ENCODE measurements at regions not wholly inside any gene's neighbourhood (a gene's known extent, or its start where the extent isn't known, plus 50 kb on each side); places are given as distances from the start of the nearest gene placed in this dataset.

DNA sequence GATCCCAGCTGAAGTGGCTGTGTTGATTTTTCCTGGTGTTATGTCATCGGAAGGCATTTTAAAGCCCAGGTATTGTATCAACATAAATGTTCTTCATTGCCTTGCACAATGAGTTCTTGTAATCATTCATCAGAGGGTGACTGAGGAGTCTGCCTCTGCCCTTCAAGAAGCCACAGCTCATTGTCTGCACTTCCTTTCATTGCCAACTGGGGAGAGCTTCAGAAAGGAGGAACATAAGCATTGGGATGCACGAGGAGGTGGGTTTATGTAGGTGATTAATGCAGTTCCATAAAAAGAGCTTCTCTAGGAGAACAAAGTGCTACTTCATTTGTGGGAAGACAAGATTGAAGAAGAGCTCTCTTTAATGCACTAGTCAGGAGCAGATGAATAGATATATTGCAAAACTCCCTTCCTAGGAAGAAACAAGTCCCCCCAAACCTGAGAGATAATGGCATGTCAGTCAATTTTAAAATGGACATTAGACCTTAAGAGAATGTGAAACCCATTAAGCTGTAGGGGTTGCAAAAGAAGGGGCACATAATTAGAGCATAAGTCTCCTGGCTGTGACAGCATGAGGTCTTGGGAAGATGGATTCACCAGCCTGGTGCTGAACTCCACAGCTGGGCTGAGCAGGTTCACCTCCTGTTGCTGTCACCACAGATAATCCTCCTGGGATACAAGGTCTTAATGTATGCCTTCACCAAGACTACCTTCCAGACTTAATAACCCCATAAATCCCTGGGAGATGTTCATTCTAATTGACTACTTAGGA, 124.6 kb downstream of the BACH1 start:
- dilution Hi-C loops (cut with HindIII; ENCODE audit: low sequenced_read_pairs, unreplicated experiment) = no loop called here

More for the DNA sequence above, 124.6 kb downstream of the BACH1 start:
- no TSS peak for BruUV-seq (replicated peaks)
- ATAC-seq (ENCODE audit: low read depth) (no peak), DNase-seq (no peak)
- CTCF ChIA-PET = no interaction called here
- Histone ChIP-seq H3K56ac (ENCODE audit: extremely low read depth, insufficient read depth, low read length) (no peak overlapping the region), H4K8ac (ENCODE audit: low read depth in 2 of 2, low read length in 2 of 2) (no peak overlapping the region), H3K23ac (ENCODE audit: low read depth, low read length) (no peak overlapping the region), H2BK20ac (ENCODE audit: low read depth, low read length) (no peak overlapping the region), H2BK5ac (ENCODE audit: low read depth, low read length, poor library complexity, severe bottlenecking) (no peak overlapping the region), H3K14ac (replicated peaks; ENCODE audit: low read depth, low read length) (no peak overlapping the region), H3K79me1 (ENCODE audit: low read depth in 1 of 2, low read length in 2 of 2) (no peaks in the 10 kb centered on the region), H2AFZ (replicated peaks; ENCODE audit: low read length, poor library complexity) (no peak overlapping the region), H2BK120ac (ENCODE audit: low read depth, low read length) (no peak overlapping the region), H2BK15ac (ENCODE audit: low read depth, low read length) (no peak overlapping the region), H3K4me1 (ENCODE audit: control insufficient read depth, insufficient read depth, low read length) (no peaks in the 10 kb centered on the region), H3K27ac (ENCODE audit: insufficient read depth, low read length) (no peak overlapping the region), H4K5ac (ENCODE audit: low read depth, low read length) (no peak overlapping the region), H3K9ac (ENCODE audit: low read depth, low read length) (no peak overlapping the region), H4K20me1 (ENCODE audit: insufficient read depth, low read length) (no peaks in the 10 kb centered on the region), H4K91ac (ENCODE audit: insufficient read depth, low read depth, low read length) (no peak overlapping the region), H2AK9ac (replicated peaks; ENCODE audit: low read depth, low read length, poor library complexity) (no peak overlapping the region), H3K36me3 (ENCODE audit: control insufficient read depth, insufficient read depth, low read length) (no peaks in the 10 kb centered on the region), H3K4me3 (ENCODE audit: insufficient read depth, low read depth, low read length) (no peak overlapping the region), H3K9me1 (ENCODE audit: insufficient read depth, low read length) (no peaks in the 10 kb centered on the region), H3K18ac (ENCODE audit: low read depth, low read length) (no peak overlapping the region), H2AK5ac (ENCODE audit: low read depth, low read length) (no peak overlapping the region), H3K27me3 (ENCODE audit: control insufficient read depth, insufficient read depth, low read length) (no peaks in the 10 kb centered on the region), H3K4ac (ENCODE audit: low read depth, low read length) (no peak overlapping the region), H3K4me2 (ENCODE audit: low read depth, low read length) (no peak overlapping the region), H3K9me3 (ENCODE audit: control insufficient read depth, insufficient read depth, low read length) (no peaks in the 10 kb centered on the region)
- no CpG with 5 or more reads among the region's 2 CpGs for WGBS, 2 experiments (ENCODE audit: extremely low coverage in 2 of 2, insufficient read length in 1 of 2)
- POLR2A ChIA-PET (ENCODE audit: unreplicated experiment) = no interaction called here
- in situ Hi-C loops (cut with MboI; ENCODE audit: low sequenced_read_pairs) = no loop called here
- TF ChIP-seq MXI1 (IDR thresholded peaks at IDR 0.05; ENCODE audit: borderline replicate concordance, low read depth, low read length) = no peak
- TF ChIP-seq POLR2A (IDR thresholded peaks at IDR 0.05; ENCODE audit: low read depth, low read length) = no peak
- TF ChIP-seq, protein P1, sequence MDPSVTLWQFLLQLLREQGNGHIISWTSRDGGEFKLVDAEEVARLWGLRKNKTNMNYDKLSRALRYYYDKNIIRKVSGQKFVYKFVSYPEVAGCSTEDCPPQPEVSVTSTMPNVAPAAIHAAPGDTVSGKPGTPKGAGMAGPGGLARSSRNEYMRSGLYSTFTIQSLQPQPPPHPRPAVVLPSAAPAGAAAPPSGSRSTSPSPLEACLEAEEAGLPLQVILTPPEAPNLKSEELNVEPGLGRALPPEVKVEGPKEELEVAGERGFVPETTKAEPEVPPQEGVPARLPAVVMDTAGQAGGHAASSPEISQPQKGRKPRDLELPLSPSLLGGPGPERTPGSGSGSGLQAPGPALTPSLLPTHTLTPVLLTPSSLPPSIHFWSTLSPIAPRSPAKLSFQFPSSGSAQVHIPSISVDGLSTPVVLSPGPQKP (IDR thresholded peaks at IDR 0.05; ENCODE audit: borderline replicate concordance, low read depth, low read length) = no peak
- TF ChIP-seq SMC3 (IDR thresholded peaks at IDR 0.05; ENCODE audit: low read depth, low read length) = no peak
- no peak for TF ChIP-seq MAFK (IDR thresholded peaks at IDR 0.05; ENCODE audit: low read depth, low read length)
- TF ChIP-seq MAZ (IDR thresholded peaks at IDR 0.05; ENCODE audit: borderline replicate concordance, low read depth, low read length) = no peak
- TF ChIP-seq FOS (IDR thresholded peaks at IDR 0.05; ENCODE audit: low read depth, low read length) = no peak
- no peak for TF ChIP-seq CEBPB (IDR thresholded peaks at IDR 0.05; ENCODE audit: low read depth, low read length)
- no peak for TF ChIP-seq RCOR1 (IDR thresholded peaks at IDR 0.05; ENCODE audit: insufficient replicate concordance, low read length)
- TF ChIP-seq, protein P2, sequence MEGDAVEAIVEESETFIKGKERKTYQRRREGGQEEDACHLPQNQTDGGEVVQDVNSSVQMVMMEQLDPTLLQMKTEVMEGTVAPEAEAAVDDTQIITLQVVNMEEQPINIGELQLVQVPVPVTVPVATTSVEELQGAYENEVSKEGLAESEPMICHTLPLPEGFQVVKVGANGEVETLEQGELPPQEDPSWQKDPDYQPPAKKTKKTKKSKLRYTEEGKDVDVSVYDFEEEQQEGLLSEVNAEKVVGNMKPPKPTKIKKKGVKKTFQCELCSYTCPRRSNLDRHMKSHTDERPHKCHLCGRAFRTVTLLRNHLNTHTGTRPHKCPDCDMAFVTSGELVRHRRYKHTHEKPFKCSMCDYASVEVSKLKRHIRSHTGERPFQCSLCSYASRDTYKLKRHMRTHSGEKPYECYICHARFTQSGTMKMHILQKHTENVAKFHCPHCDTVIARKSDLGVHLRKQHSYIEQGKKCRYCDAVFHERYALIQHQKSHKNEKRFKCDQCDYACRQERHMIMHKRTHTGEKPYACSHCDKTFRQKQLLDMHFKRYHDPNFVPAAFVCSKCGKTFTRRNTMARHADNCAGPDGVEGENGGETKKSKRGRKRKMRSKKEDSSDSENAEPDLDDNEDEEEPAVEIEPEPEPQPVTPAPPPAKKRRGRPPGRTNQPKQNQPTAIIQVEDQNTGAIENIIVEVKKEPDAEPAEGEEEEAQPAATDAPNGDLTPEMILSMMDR (conservative IDR thresholded peaks at IDR 0.05; ENCODE audit: low read depth, low read length) = no peak
- TF ChIP-seq BHLHE40 (IDR thresholded peaks at IDR 0.05; ENCODE audit: low read depth, low read length) = no peak
- TF ChIP-seq RFX5 (IDR thresholded peaks at IDR 0.05; ENCODE audit: low read depth, low read length) = no peak
- no peak for TF ChIP-seq NFE2L2 (IDR thresholded peaks at IDR 0.05; ENCODE audit: low read depth, low read length)
- TF ChIP-seq RAD21 (IDR thresholded peaks at IDR 0.05; ENCODE audit: low read length) = no peak
- no peak for TF ChIP-seq CHD1 (IDR thresholded peaks at IDR 0.05; ENCODE audit: low read depth, low read length)
- TF ChIP-seq, protein P3, sequence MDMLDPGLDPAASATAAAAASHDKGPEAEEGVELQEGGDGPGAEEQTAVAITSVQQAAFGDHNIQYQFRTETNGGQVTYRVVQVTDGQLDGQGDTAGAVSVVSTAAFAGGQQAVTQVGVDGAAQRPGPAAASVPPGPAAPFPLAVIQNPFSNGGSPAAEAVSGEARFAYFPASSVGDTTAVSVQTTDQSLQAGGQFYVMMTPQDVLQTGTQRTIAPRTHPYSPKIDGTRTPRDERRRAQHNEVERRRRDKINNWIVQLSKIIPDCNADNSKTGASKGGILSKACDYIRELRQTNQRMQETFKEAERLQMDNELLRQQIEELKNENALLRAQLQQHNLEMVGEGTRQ (IDR thresholded peaks at IDR 0.05; ENCODE audit: low read depth, low read length) = no peak
- intact Hi-C loops (cut with micrococcal nuclease) = no loop called here
